B cell (primary cell): ENCODE measurements at regions not wholly inside any gene's neighbourhood (a gene's known extent, or its start where the extent isn't known, plus 50 kb on each side); places are given as distances from the start of the nearest gene placed in this dataset.

Experiments used
- ATAC-seq: fragments of 200-7000 bp; cut with Tn5 transposase; one replicate; pipeline ENCODE4 v1.10.0; 2021; ENCODE audit warnings: low read depth, mild to moderate bottlenecking, moderate number of reproducible peaks, moderate library complexity
- CTCF ChIA-PET: fragments of 350-600 bp; sonication (Branson Sonifier 250); formaldehyde crosslinking; loops from one replicate; lab custom pipeline; 2021; ENCODE audit warnings: antibody characterized with exemption, inconsistent platforms; lab: Charles Lee
- POLR2A ChIA-PET: fragments of 350-600 bp; sonication (Branson Sonifier 250); formaldehyde crosslinking; loops from one replicate; lab custom pipeline; 2021; ENCODE audit warnings: antibody characterized with exemption; lab: Charles Lee
- DNase-seq: peaks from one replicate; pipeline ENCODE4 v3.0.0; 2013
- H2AFZ ChIP-seq: 2 replicates; pipeline ENCODE4 v1.6.1; 2012; ENCODE audit warnings: mild to moderate bottlenecking, low read depth, low read length; ENCODE audit not compliant: insufficient read depth, poor library complexity, severe bottlenecking
- H3K27ac ChIP-seq, 2 donors: 1 replicate in 1 of 2; 2 replicates in 1 of 2; pipeline ENCODE4 v1.5.1; 2012 to 2013; ENCODE audit warnings: low read length in 2 of 2, mild to moderate bottlenecking in 2 of 2, moderate library complexity in 1 of 2
- H3K27me3 ChIP-seq, 4 experiments: fragments of 200-600 bp in 1 of 4; sonication (generic) in 1 of 4; replicated peaks in 1 of 4; 1 replicate in 2 of 4; 2 replicates in 2 of 4; pipeline versions ENCODE4 v1.6.1 to v1.7.0; 2013 to 2016; ENCODE audit warnings: low read length in 3 of 4, mild to moderate bottlenecking in 2 of 4, mixed read lengths in 1 of 4, moderate library complexity in 1 of 4; ENCODE audit not compliant: insufficient read depth in 4 of 4, control insufficient read depth in 3 of 4; ENCODE audit errors: control extremely low read depth in 1 of 4
- H3K36me3 ChIP-seq, 2 experiments: replicated peaks in 1 of 2; 1 replicate in 1 of 2; 2 replicates in 1 of 2; pipeline versions ENCODE4 v1.6.1 to v1.7.1; 2013; ENCODE audit warnings: low read length in 1 of 2; ENCODE audit not compliant: insufficient read depth in 2 of 2, control insufficient read depth in 1 of 2; ENCODE audit errors: control extremely low read depth in 1 of 2, extremely low read depth in 1 of 2
- H3K4me1 ChIP-seq, 2 donors: fragments of 200-600 bp in 1 of 2; sonication (generic) in 1 of 2; 1 replicate in 1 of 2; 2 replicates in 1 of 2; pipeline versions ENCODE4 v1.5.1 to v1.6.1; 2013 to 2017; ENCODE audit warnings: low read length in 2 of 2; ENCODE audit not compliant: control insufficient read depth in 2 of 2, insufficient read depth in 2 of 2
- H3K4me2 ChIP-seq: replicated peaks from 2 replicates; pipeline ENCODE3; 2012; ENCODE audit warnings: mild to moderate bottlenecking, low read depth, low read length; ENCODE audit not compliant: poor library complexity, severe bottlenecking
- H3K4me3 ChIP-seq, 5 experiments: fragments of 200-600 bp in 1 of 5; sonication (generic) in 1 of 5; 1 replicate in 3 of 5; 2 replicates in 2 of 5; pipeline versions ENCODE4 v1.5.1 to v1.7.0; 2011 to 2016; ENCODE audit warnings: low read length in 4 of 5, mild to moderate bottlenecking in 4 of 5, low read depth in 2 of 5, control low read depth in 1 of 5, moderate library complexity in 1 of 5; ENCODE audit not compliant: insufficient read depth in 1 of 5; ENCODE audit errors: control extremely low read depth in 1 of 5, extremely low read depth in 1 of 5
- H3K79me2 ChIP-seq: fragments of 200-600 bp; sonication (generic); one replicate; pipeline ENCODE4 v1.6.0; 2016; ENCODE audit warnings: low read length; ENCODE audit not compliant: control insufficient read depth, insufficient read depth
- H3K9ac ChIP-seq: fragments of 200-600 bp; sonication (generic); 2 replicates; pipeline ENCODE4 v1.6.1; 2017; ENCODE audit warnings: mild to moderate bottlenecking, low read length, moderate library complexity
- H3K9me3 ChIP-seq, 3 donors: one replicate each; pipeline versions ENCODE4 v1.6.1 to v1.7.1; 2013; ENCODE audit warnings: low read length in 2 of 3; ENCODE audit not compliant: control insufficient read depth in 2 of 3, insufficient read depth in 1 of 3; ENCODE audit errors: control extremely low read depth in 1 of 3
- H4K20me1 ChIP-seq: 2 replicates; pipeline ENCODE4 v1.6.0; 2012; ENCODE audit warnings: mild to moderate bottlenecking, low read length; ENCODE audit not compliant: insufficient read depth, control insufficient read depth, poor library complexity, severe bottlenecking
- H3K27ac Mint-ChIP-seq: one replicate; pipeline ENCODE4 v1.8.0; 2021; ENCODE audit warnings: mixed read lengths
- H3K27me3 Mint-ChIP-seq: one replicate; pipeline ENCODE4 v1.8.0; 2021; ENCODE audit warnings: mixed read lengths
- H3K4me1 Mint-ChIP-seq: one replicate; pipeline ENCODE4 v1.8.0; 2021; ENCODE audit warnings: mixed read lengths
- H3K4me3 Mint-ChIP-seq: one replicate; pipeline ENCODE4 v1.8.0; 2021; ENCODE audit warnings: mixed read lengths
- H3K9me3 Mint-ChIP-seq: one replicate; pipeline ENCODE4 v1.8.0; 2022; ENCODE audit warnings: mixed read lengths; ENCODE audit not compliant: insufficient read depth
- EZH2 ChIP-seq: IDR thresholded peaks from 2 replicates; pipeline ENCODE4 v1.6.1; 2012; ENCODE audit warnings: borderline replicate concordance, low read depth, mild to moderate bottlenecking, moderate library complexity, low read length; ENCODE audit not compliant: insufficient read depth, poor library complexity, severe bottlenecking
- WGBS: methylation state at CpG from one replicate; pipeline ENCODE4 v1.1.5; 2013; ENCODE audit warnings: missing lambda C conversion rate; ENCODE audit not compliant: insufficient coverage; 5-methylcytosine and 5-hydroxymethylcytosine counted together
- intact Hi-C: fragments of 100-400 bp; cut with micrococcal nuclease; formaldehyde crosslinking; loops from one replicate; pipeline ENCODE4 v1.10.0; 2022
- TF ChIP-seq, protein P1 (sequence below): fragments of 200-600 bp; IDR thresholded peaks from one replicate; pipeline ENCODE4 v1.8.0; 2022; ENCODE audit warnings: antibody characterized with exemption, mild to moderate bottlenecking

DNA sequence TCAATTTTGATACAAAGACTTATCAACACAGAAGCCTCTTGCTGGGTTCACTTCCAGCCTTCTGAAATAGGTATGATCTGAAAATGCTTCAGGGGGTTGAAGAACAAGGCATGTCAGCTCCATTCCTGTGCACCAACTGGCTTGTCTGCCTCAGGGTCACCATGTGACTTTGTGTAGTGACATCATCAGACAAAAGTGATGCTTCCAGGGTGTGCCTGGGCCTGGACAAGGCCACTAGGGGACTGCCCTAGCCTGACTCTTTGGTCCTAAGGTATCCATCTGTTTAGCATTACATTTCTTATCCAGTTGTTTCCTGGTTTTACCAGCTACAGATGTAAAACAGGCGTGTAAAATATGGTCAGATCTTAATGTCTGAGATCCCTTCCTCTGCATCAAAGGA lies 155.6 kb downstream of the CAND1 start:
- POLR2A ChIA-PET = no interaction called here
- CTCF ChIA-PET = no interaction called here

DNA sequence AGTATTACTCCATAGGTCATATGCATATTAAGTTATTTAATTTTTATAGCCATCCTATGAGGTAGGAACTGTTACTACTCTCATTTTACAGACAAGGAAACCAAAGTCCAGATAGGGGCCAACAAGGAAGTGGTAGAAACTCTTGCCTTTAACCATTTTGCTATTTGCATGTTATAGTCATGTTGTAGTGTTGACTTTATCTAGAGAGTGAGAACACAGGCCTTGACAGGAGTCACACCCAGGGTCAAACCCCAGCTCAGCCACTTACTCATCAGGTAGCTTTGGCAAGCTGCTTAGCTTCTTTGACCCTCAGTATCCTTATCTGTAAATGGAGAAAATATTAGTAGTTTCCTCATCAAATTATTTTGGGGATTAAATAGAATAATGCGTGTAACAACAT lies 156.2 kb downstream of the CAND1 start:
- Histone ChIP-seq H4K20me1 (no peaks in the 10 kb centered on the region), H3K9me3 (no peaks in the 10 kb centered on the region), H3K9ac (no peak overlapping the region), H3K79me2 (no peaks in the 10 kb centered on the region), H2AFZ (no peak overlapping the region), H3K4me2 (no peak overlapping the region), H3K4me3 (no peak overlapping the region), H3K27me3 (peaks cover 0 to 5% (median 2%) of the 10 kb centered on the region in 4 experiments), H3K27ac (no peak overlapping the region), H3K4me1 (no peaks in the 10 kb centered on the region), H3K36me3 (no peaks in the 10 kb centered on the region)
- no peak for TF ChIP-seq EZH2
- TF ChIP-seq, protein P1, sequence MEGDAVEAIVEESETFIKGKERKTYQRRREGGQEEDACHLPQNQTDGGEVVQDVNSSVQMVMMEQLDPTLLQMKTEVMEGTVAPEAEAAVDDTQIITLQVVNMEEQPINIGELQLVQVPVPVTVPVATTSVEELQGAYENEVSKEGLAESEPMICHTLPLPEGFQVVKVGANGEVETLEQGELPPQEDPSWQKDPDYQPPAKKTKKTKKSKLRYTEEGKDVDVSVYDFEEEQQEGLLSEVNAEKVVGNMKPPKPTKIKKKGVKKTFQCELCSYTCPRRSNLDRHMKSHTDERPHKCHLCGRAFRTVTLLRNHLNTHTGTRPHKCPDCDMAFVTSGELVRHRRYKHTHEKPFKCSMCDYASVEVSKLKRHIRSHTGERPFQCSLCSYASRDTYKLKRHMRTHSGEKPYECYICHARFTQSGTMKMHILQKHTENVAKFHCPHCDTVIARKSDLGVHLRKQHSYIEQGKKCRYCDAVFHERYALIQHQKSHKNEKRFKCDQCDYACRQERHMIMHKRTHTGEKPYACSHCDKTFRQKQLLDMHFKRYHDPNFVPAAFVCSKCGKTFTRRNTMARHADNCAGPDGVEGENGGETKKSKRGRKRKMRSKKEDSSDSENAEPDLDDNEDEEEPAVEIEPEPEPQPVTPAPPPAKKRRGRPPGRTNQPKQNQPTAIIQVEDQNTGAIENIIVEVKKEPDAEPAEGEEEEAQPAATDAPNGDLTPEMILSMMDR = no peak
- Mint-ChIP-seq H3K27me3 (peaks cover 16% of the 10 kb centered on the region), H3K4me1 (no peaks in the 10 kb centered on the region), H3K27ac (no peak overlapping the region), H3K4me3 (no peak overlapping the region), H3K9me3 (no peaks in the 10 kb centered on the region)
- intact Hi-C loops = no loop called here
- ChIA-PET POLR2A (no interaction called here), CTCF (interaction anchor here (1.2 kb wide), 1 partner anchor 16 kb away, joined by 5 read pairs; no protein-coding TSS in a partner anchor)
- DNase-seq (no peak), ATAC-seq (no peak)
- WGBS = no CpG with 5 or more reads among the region's 1 CpG

More for the DNA sequence above, 155.6 kb downstream of the CAND1 start:
- no peak overlapping the region for H3K27ac Mint-ChIP-seq
- H3K4me1 Mint-ChIP-seq = no peaks in the 10 kb centered on the region
- H3K4me1 ChIP-seq = no peaks in the 10 kb centered on the region
- no peak overlapping the region for H2AFZ ChIP-seq
- no peak overlapping the region for H3K9ac ChIP-seq
- no peak overlapping the region for H3K4me3 ChIP-seq
- H3K4me3 Mint-ChIP-seq = no peak overlapping the region
- ATAC-seq = no peak
- intact Hi-C loops = no loop called here
- TF ChIP-seq, protein P1 = no peak
- no peak for TF ChIP-seq EZH2
- no peaks in the 10 kb centered on the region for H3K9me3 Mint-ChIP-seq
- WGBS = 92% methylated on average over 1 of the region's 1 CpG
- H4K20me1 ChIP-seq = no peaks in the 10 kb centered on the region
- no peak overlapping the region for H3K27ac ChIP-seq
- H3K9me3 ChIP-seq = no peaks in the 10 kb centered on the region
- no peaks in the 10 kb centered on the region for H3K36me3 ChIP-seq
- no peaks in the 10 kb centered on the region for H3K79me2 ChIP-seq
- no peak overlapping the region for H3K4me2 ChIP-seq
- H3K27me3 Mint-ChIP-seq = peaks cover 16% of the 10 kb centered on the region
- no peak for DNase-seq
- H3K27me3 ChIP-seq = peaks cover 0 to 5% (median 2%) of the 10 kb centered on the region in 4 experiments
